Keratinocyte (primary cell): ENCODE measurements at regions not wholly inside any gene's neighbourhood (a gene's known extent, or its start where the extent isn't known, plus 50 kb on each side); places are given as distances from the start of the nearest gene placed in this dataset.

Source experiments
- CTCF ChIP-seq, 3 experiments: IDR thresholded peaks in 1 of 3; conservative IDR thresholded peaks in 1 of 3; optimal IDR thresholded peaks in 1 of 3; 2 replicates in 2 of 3; 3 replicates in 1 of 3; pipeline versions ENCODE3 to v1.5.1; 2011; ENCODE audit warnings: low read length in 3 of 3, mild to moderate bottlenecking in 3 of 3, moderate library complexity in 2 of 3, control low read depth in 1 of 3, inconsistent platforms in 1 of 3; ENCODE audit not compliant: insufficient read depth in 2 of 3; ENCODE audit errors: extremely low read depth in 1 of 3
- EZH2 ChIP-seq: IDR thresholded peaks from one replicate; pipeline ENCODE4 v1.6.1; 2012; ENCODE audit warnings: inconsistent platforms, mild to moderate bottlenecking, low read length, moderate library complexity

GRCh38 chr1:222109836-222110235 is 367.9 kb upstream of the DUSP10 start:
- TF ChIP-seq EZH2 (no peak), CTCF (optimal IDR thresholded peaks at IDR 0.05 in 1 of 3, IDR thresholded peaks at IDR 0.05 in 1 of 3, conservative IDR thresholded peaks at IDR 0.05 in 1 of 3; ENCODE audit: extremely low read depth in 1 of 3, insufficient read depth in 2 of 3, low read length in 3 of 3) (no peak)
